ENCODE measurements at regions not wholly inside any gene's neighbourhood (a gene's known extent, or its start where the extent isn't known, plus 50 kb on each side); places are given as distances from the start of the nearest gene placed in this dataset.

DNA sequence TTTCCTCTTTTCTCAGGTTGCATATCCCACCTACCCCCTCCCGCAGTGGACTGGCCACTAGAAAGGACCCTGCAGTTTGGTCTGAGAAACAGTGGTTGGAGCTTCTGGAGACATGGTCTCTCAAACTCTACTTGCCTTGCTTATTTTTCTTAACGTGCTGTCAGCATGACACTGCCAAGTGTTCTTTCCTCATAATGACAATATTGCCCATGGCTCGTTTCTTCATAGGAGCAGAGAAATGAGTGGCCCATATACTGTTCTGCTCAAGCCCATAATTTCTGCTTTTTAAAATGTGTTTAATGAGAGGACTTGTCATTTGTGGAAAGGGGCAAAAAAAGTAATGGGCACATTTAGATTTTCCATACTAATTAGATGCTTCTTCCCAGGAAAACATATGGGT is 828.7 kb downstream of the BCL11A start:
- TF ChIP-seq, protein P1, sequence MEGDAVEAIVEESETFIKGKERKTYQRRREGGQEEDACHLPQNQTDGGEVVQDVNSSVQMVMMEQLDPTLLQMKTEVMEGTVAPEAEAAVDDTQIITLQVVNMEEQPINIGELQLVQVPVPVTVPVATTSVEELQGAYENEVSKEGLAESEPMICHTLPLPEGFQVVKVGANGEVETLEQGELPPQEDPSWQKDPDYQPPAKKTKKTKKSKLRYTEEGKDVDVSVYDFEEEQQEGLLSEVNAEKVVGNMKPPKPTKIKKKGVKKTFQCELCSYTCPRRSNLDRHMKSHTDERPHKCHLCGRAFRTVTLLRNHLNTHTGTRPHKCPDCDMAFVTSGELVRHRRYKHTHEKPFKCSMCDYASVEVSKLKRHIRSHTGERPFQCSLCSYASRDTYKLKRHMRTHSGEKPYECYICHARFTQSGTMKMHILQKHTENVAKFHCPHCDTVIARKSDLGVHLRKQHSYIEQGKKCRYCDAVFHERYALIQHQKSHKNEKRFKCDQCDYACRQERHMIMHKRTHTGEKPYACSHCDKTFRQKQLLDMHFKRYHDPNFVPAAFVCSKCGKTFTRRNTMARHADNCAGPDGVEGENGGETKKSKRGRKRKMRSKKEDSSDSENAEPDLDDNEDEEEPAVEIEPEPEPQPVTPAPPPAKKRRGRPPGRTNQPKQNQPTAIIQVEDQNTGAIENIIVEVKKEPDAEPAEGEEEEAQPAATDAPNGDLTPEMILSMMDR (IDR thresholded peaks at IDR 0.05): no peak
- TF ChIP-seq POLR2A (IDR thresholded peaks at IDR 0.05): no peak
